GM23338 (cell line): ENCODE measurements at regions not wholly inside any gene's neighbourhood (a gene's known extent, or its start where the extent isn't known, plus 50 kb on each side); places are given as distances from the start of the nearest gene placed in this dataset.

Experiments used
- ATAC-seq: fragments of 200-7000 bp; cut with Tn5 transposase; 3 replicates; pipeline ENCODE4 v1.9.1; 2020
- DNase-seq: peaks from one replicate; pipeline ENCODE4 v3.0.0-alpha.2; 2015; ENCODE audit warnings: low spot score
- H2AFZ ChIP-seq: fragments of 200-600 bp; sonication (generic); 2 replicates; pipeline ENCODE4 v1.8.0; 2016; ENCODE audit warnings: antibody characterized with exemption, mild to moderate bottlenecking, moderate library complexity
- H3F3A ChIP-seq: fragments of 200-600 bp; sonication (generic); replicated peaks from 2 replicates; pipeline ENCODE4 v1.8.0; 2017; ENCODE audit warnings: antibody characterized with exemption, mixed run types, low read depth
- H3K27ac ChIP-seq: fragments of 200-600 bp; sonication (generic); 2 replicates; pipeline ENCODE4 v1.6.1; 2016; ENCODE audit warnings: low read depth
- H3K27me3 ChIP-seq: fragments of 200-600 bp; sonication (generic); 2 replicates; pipeline ENCODE4 v1.8.0; 2016; ENCODE audit warnings: mild to moderate bottlenecking, mixed run types, moderate library complexity; ENCODE audit not compliant: insufficient read depth
- H3K36me3 ChIP-seq: fragments of 200-600 bp; sonication (generic); 2 replicates; pipeline ENCODE4 v1.8.0; 2016; ENCODE audit warnings: mild to moderate bottlenecking; ENCODE audit not compliant: insufficient read depth
- H3K4me1 ChIP-seq: fragments of 200-600 bp; sonication (generic); 2 replicates; pipeline ENCODE4 v1.8.0; 2016; ENCODE audit warnings: mild to moderate bottlenecking, moderate library complexity; ENCODE audit not compliant: insufficient read depth
- H3K4me2 ChIP-seq: fragments of 200-600 bp; sonication (generic); 2 replicates; pipeline ENCODE4 v1.7.1; 2017; ENCODE audit warnings: mixed run types
- H3K4me3 ChIP-seq: fragments of 200-600 bp; sonication (generic); 2 replicates; pipeline ENCODE4 v1.6.1; 2016; ENCODE audit warnings: mixed run types
- H3K79me2 ChIP-seq: fragments of 200-600 bp; sonication (generic); replicated peaks from 2 replicates; pipeline ENCODE4 v1.8.0; 2017; ENCODE audit warnings: mild to moderate bottlenecking; ENCODE audit not compliant: insufficient read depth
- H3K9me2 ChIP-seq: fragments of 200-600 bp; sonication (generic); 2 replicates; pipeline ENCODE4 v1.8.0; 2017; ENCODE audit not compliant: insufficient read depth
- H4K20me1 ChIP-seq: fragments of 200-600 bp; sonication (generic); replicated peaks from 2 replicates; pipeline ENCODE4 v1.8.0; 2017; ENCODE audit warnings: mild to moderate bottlenecking; ENCODE audit not compliant: insufficient read depth
- H3K27ac Mint-ChIP-seq: 2 replicates; pipeline ENCODE4 v1.8.0; 2020; ENCODE audit warnings: inconsistent platforms, mild to moderate bottlenecking, moderate library complexity, mixed read lengths
- H3K27me3 Mint-ChIP-seq: 3 replicates; pipeline ENCODE4 v1.8.0; 2022; ENCODE audit warnings: low read depth, mild to moderate bottlenecking, moderate library complexity, mixed read lengths, inconsistent platforms; ENCODE audit not compliant: insufficient read depth, poor library complexity
- H3K36me3 Mint-ChIP-seq: 3 replicates; pipeline ENCODE4 v1.8.0; 2021; ENCODE audit warnings: low read depth, mild to moderate bottlenecking, inconsistent platforms, moderate library complexity, mixed read lengths
- H3K4me1 Mint-ChIP-seq: 3 replicates; pipeline ENCODE4 v1.8.0; 2020; ENCODE audit warnings: mild to moderate bottlenecking, inconsistent platforms, mixed read lengths
- H3K4me3 Mint-ChIP-seq: 3 replicates; pipeline ENCODE4 v1.8.0; 2021; ENCODE audit warnings: moderate library complexity, mild to moderate bottlenecking, inconsistent platforms, mixed read lengths
- H3K9me3 Mint-ChIP-seq: 3 replicates; pipeline ENCODE4 v1.8.0; 2020; ENCODE audit warnings: moderate library complexity, mild to moderate bottlenecking, inconsistent platforms, mixed read lengths
- STAT1 ChIP-seq: IDR thresholded peaks from one replicate; pipeline ENCODE4 v1.6.1; 2016; ENCODE audit warnings: antibody characterized with exemption; ENCODE audit not compliant: unreplicated experiment
- ZNF114 ChIP-seq: fragments of 250-450 bp; sonication (Bioruptor Pico); IDR thresholded peaks from 2 replicates; pipeline ENCODE4 v1.5.0; 2020; ENCODE audit warnings: mild to moderate bottlenecking, moderate library complexity
- TF ChIP-seq, protein P1 (sequence below): fragments of 250-450 bp; sonication (Bioruptor Pico); IDR thresholded peaks from 2 replicates; pipeline ENCODE4 v1.5.0; 2020; ENCODE audit warnings: mild to moderate bottlenecking, moderate library complexity
- TF ChIP-seq, protein P2 (sequence below): IDR thresholded peaks from 2 replicates; pipeline ENCODE4 v1.6.1; 2016; ENCODE audit warnings: antibody characterized with exemption

DNA sequence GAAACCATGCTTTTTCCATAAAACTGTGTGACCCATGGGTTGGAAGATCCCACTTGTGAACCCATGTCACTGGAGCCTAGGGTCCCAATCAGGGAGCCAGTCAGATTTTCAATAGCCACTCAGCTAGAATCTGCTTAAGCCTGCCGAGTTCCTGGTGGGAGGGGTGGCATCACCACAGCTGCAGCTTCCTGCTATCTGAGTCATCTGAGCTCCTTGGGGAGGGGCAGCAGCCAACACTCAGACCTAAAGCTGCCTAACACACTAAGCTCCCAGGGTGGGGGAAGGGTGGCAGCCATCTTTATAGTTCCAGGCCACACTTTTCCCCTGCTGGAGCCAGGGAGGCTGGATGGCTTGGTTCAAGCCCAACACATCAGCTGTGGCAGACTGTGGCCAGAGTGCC is 350.1 kb downstream of the C4orf33 start (continued):
- TF ChIP-seq, protein P1, sequence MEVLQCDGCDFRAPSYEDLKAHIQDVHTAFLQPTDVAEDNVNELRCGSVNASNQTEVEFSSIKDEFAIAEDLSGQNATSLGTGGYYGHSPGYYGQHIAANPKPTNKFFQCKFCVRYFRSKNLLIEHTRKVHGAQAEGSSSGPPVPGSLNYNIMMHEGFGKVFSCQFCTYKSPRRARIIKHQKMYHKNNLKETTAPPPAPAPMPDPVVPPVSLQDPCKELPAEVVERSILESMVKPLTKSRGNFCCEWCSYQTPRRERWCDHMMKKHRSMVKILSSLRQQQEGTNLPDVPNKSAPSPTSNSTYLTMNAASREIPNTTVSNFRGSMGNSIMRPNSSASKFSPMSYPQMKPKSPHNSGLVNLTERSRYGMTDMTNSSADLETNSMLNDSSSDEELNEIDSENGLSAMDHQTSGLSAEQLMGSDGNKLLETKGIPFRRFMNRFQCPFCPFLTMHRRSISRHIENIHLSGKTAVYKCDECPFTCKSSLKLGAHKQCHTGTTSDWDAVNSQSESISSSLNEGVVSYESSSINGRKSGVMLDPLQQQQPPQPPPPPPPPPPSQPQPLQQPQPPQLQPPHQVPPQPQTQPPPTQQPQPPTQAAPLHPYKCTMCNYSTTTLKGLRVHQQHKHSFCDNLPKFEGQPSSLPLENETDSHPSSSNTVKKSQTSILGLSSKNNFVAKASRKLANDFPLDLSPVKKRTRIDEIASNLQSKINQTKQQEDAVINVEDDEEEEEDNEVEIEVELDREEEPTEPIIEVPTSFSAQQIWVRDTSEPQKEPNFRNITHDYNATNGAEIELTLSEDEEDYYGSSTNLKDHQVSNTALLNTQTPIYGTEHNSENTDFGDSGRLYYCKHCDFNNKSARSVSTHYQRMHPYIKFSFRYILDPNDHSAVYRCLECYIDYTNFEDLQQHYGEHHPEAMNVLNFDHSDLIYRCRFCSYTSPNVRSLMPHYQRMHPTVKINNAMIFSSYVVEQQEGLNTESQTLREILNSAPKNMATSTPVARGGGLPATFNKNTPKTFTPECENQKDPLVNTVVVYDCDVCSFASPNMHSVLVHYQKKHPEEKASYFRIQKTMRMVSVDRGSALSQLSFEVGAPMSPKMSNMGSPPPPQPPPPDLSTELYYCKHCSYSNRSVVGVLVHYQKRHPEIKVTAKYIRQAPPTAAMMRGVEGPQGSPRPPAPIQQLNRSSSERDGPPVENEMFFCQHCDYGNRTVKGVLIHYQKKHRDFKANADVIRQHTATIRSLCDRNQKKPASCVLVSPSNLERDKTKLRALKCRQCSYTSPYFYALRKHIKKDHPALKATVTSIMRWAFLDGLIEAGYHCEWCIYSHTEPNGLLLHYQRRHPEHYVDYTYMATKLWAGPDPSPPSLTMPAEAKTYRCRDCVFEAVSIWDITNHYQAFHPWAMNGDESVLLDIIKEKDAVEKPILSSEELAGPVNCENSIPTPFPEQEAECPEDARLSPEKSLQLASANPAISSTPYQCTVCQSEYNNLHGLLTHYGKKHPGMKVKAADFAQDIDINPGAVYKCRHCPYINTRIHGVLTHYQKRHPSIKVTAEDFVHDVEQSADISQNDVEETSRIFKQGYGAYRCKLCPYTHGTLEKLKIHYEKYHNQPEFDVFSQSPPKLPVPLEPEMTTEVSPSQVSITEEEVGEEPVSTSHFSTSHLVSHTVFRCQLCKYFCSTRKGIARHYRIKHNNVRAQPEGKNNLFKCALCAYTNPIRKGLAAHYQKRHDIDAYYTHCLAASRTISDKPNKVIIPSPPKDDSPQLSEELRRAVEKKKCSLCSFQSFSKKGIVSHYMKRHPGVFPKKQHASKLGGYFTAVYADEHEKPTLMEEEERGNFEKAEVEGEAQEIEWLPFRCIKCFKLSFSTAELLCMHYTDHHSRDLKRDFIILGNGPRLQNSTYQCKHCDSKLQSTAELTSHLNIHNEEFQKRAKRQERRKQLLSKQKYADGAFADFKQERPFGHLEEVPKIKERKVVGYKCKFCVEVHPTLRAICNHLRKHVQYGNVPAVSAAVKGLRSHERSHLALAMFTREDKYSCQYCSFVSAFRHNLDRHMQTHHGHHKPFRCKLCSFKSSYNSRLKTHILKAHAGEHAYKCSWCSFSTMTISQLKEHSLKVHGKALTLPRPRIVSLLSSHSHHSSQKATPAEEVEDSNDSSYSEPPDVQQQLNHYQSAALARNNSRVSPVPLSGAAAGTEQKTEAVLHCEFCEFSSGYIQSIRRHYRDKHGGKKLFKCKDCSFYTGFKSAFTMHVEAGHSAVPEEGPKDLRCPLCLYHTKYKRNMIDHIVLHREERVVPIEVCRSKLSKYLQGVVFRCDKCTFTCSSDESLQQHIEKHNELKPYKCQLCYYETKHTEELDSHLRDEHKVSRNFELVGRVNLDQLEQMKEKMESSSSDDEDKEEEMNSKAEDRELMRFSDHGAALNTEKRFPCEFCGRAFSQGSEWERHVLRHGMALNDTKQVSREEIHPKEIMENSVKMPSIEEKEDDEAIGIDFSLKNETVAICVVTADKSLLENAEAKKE = no peak
- no peak for TF ChIP-seq ZNF114
- TF ChIP-seq, protein P2, sequence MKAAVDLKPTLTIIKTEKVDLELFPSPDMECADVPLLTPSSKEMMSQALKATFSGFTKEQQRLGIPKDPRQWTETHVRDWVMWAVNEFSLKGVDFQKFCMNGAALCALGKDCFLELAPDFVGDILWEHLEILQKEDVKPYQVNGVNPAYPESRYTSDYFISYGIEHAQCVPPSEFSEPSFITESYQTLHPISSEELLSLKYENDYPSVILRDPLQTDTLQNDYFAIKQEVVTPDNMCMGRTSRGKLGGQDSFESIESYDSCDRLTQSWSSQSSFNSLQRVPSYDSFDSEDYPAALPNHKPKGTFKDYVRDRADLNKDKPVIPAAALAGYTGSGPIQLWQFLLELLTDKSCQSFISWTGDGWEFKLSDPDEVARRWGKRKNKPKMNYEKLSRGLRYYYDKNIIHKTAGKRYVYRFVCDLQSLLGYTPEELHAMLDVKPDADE = no peak

DNA sequence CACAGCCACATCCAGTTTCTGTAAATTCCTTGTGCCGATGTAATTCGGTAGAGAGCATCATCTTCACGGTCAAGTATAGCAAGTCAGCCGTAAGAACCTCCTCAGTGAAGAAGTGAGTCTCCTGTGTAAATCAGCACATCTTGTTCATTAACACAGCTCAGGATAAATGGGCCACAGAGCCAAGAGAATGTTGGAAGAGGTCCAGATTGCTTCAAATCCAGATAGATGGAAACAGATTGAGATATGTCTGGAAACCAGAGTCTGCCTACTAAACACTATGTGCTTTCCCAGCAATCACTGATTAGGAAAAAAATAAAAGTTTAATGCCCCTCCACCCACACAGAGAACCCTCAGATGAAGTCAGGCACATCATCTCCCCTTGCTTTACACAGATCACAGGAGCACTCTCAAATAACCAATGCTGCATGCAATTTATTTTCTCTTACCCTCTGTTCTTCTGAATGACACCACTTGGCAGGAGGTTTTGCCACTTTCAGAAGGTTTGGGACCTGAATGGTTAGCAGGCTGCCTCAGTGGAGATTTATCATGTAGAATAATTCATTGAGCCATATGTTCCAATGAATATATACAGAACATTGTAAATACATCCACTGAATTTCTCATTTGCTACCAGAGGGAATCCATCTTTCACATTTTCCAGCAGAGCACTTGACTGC is 357.7 kb downstream of the C4orf33 start:
- no peak overlapping the region for H3K4me3 Mint-ChIP-seq
- TF ChIP-seq ZNF114 (no peak), STAT1 (no peak)
- TF ChIP-seq, protein P2 = no peak
- TF ChIP-seq, protein P1 = no peak

More for the DNA sequence above, 357.7 kb downstream of the C4orf33 start:
- Mint-ChIP-seq H3K27me3 (no peaks in the 10 kb centered on the region), H3K9me3 (no peaks in the 10 kb centered on the region), H3K4me1 (no peaks in the 10 kb centered on the region; the same call in 2 of the 3 replicates), H3K36me3 (no peaks in the 10 kb centered on the region), H3K27ac (no peak overlapping the region)
- Histone ChIP-seq H3K27ac (no peak overlapping the region), H3F3A (no peaks in the 10 kb centered on the region), H3K79me2 (no peaks in the 10 kb centered on the region), H3K9me2 (no peaks in the 10 kb centered on the region), H3K4me2 (no peak overlapping the region), H3K4me3 (no peak overlapping the region), H3K4me1 (no peaks in the 10 kb centered on the region), H4K20me1 (no peaks in the 10 kb centered on the region), H2AFZ (no peak overlapping the region), H3K27me3 (no peaks in the 10 kb centered on the region), H3K36me3 (no peaks in the 10 kb centered on the region)
- ATAC-seq (no peak), DNase-seq (no peak)
